Keratinocyte (primary cell): ENCODE measurements at regions not wholly inside any gene's neighbourhood (a gene's known extent, or its start where the extent isn't known, plus 50 kb on each side); places are given as distances from the start of the nearest gene placed in this dataset.

ENCODE experiments used
- DNase-seq: peaks from one replicate; pipeline ENCODE4 v3.0.0-alpha.2; 2011; ENCODE audit warnings: low read depth, missing footprints, low spot score
- FAIRE-seq: peaks from 2 replicates; lab custom pipeline; 2011; peaks lifted over from hg19 to GRCh38; lab: Jason Lieb, UNC
- H2AFZ ChIP-seq: 2 replicates; pipeline ENCODE4 v1.6.0; 2012; ENCODE audit warnings: low read length, control low read depth, inconsistent platforms; ENCODE audit not compliant: control insufficient read depth
- H3K27ac ChIP-seq: 2 replicates; pipeline ENCODE4 v1.5.1; 2011; ENCODE audit warnings: low read length; ENCODE audit not compliant: control insufficient read depth, insufficient read depth
- H3K27me3 ChIP-seq: 3 replicates; pipeline ENCODE4 v1.6.0; 2011; ENCODE audit warnings: low read length; ENCODE audit not compliant: control insufficient read depth, insufficient read depth; ENCODE audit errors: extremely low read depth
- H3K36me3 ChIP-seq, 2 experiments: 2 replicates in 1 of 2; 3 replicates in 1 of 2; pipeline ENCODE4 v1.5.1; 2011; ENCODE audit warnings: low read length in 2 of 2, mild to moderate bottlenecking in 1 of 2; ENCODE audit not compliant: control insufficient read depth in 2 of 2, insufficient read depth in 2 of 2; ENCODE audit errors: extremely low read depth in 1 of 2
- H3K4me1 ChIP-seq: 3 replicates; pipeline ENCODE4 v1.5.1; 2011; ENCODE audit warnings: low read length; ENCODE audit not compliant: control insufficient read depth, insufficient read depth; ENCODE audit errors: extremely low read depth
- H3K4me2 ChIP-seq: 3 replicates; pipeline ENCODE4 v1.6.0; 2011; ENCODE audit warnings: low read depth, low read length; ENCODE audit not compliant: control insufficient read depth, insufficient read depth; ENCODE audit errors: extremely low read depth
- H3K4me3 ChIP-seq, 3 experiments: fragments of 200-600 bp in 1 of 3; sonication (generic) in 1 of 3; 2 replicates in 2 of 3; 3 replicates in 1 of 3; pipeline ENCODE4 v1.5.1; 2011 to 2016; ENCODE audit warnings: low read length in 3 of 3, mild to moderate bottlenecking in 3 of 3, control low read depth in 2 of 3, inconsistent platforms in 1 of 3, low read depth in 1 of 3, mixed read lengths in 1 of 3, mixed run types in 1 of 3, moderate library complexity in 1 of 3; ENCODE audit not compliant: control insufficient read depth in 2 of 3, insufficient read depth in 2 of 3; ENCODE audit errors: extremely low read depth in 1 of 3
- H3K79me2 ChIP-seq: 2 replicates; pipeline ENCODE4 v1.6.0; 2012; ENCODE audit warnings: low read length; ENCODE audit not compliant: control insufficient read depth, insufficient read depth
- H3K9ac ChIP-seq: 3 replicates; pipeline ENCODE4 v1.6.0; 2011; ENCODE audit warnings: low read length; ENCODE audit not compliant: control insufficient read depth, insufficient read depth; ENCODE audit errors: extremely low read depth
- H3K9me1 ChIP-seq: 3 replicates; pipeline ENCODE4 v1.6.0; 2011; ENCODE audit warnings: low read length; ENCODE audit not compliant: control insufficient read depth, insufficient read depth; ENCODE audit errors: extremely low read depth
- H3K9me3 ChIP-seq: 2 replicates; pipeline ENCODE4 v1.5.1; 2012; ENCODE audit warnings: low read depth, low read length; ENCODE audit not compliant: control insufficient read depth
- H4K20me1 ChIP-seq: 3 replicates; pipeline ENCODE4 v1.6.0; 2011; ENCODE audit warnings: low read length; ENCODE audit not compliant: control insufficient read depth, insufficient read depth; ENCODE audit errors: extremely low read depth
- EZH2 ChIP-seq: IDR thresholded peaks from one replicate; pipeline ENCODE4 v1.6.1; 2012; ENCODE audit warnings: inconsistent platforms, mild to moderate bottlenecking, low read length, moderate library complexity
- dilution Hi-C: fragments of 300-500 bp; cut with MboI; formaldehyde crosslinking; loops from one replicate; pipeline ENCODE4 v1.7.0; 2020; ENCODE audit warnings: low sequenced_read_pairs; ENCODE audit not compliant: extremely low pct_ligation_motif_present
- TF ChIP-seq, protein P1 (sequence below), 3 experiments: IDR thresholded peaks in 1 of 3; conservative IDR thresholded peaks in 1 of 3; optimal IDR thresholded peaks in 1 of 3; 2 replicates in 2 of 3; 3 replicates in 1 of 3; pipeline versions ENCODE3 to v1.5.1; 2011; ENCODE audit warnings: low read length in 3 of 3, mild to moderate bottlenecking in 3 of 3, moderate library complexity in 2 of 3, control low read depth in 1 of 3, inconsistent platforms in 1 of 3; ENCODE audit not compliant: insufficient read depth in 2 of 3; ENCODE audit errors: extremely low read depth in 1 of 3

GRCh38 chr13:79197933-79198332, 208.1 kb downstream of the RBM26 start:
- no peak for DNase-seq
- Histone ChIP-seq H4K20me1 (no peaks in the 10 kb centered on the region), H3K9me1 (no peaks in the 10 kb centered on the region), H3K4me2 (no peak overlapping the region), H2AFZ (no peak overlapping the region), H3K4me3 (no peak overlapping the region), H3K27me3 (no peaks in the 10 kb centered on the region), H3K36me3 (no peaks in the 10 kb centered on the region), H3K79me2 (no peaks in the 10 kb centered on the region), H3K9ac (no peak overlapping the region), H3K27ac (no peak overlapping the region), H3K4me1 (no peaks in the 10 kb centered on the region), H3K9me3 (no peaks in the 10 kb centered on the region)
- no peak for TF ChIP-seq EZH2
- TF ChIP-seq, protein P1, sequence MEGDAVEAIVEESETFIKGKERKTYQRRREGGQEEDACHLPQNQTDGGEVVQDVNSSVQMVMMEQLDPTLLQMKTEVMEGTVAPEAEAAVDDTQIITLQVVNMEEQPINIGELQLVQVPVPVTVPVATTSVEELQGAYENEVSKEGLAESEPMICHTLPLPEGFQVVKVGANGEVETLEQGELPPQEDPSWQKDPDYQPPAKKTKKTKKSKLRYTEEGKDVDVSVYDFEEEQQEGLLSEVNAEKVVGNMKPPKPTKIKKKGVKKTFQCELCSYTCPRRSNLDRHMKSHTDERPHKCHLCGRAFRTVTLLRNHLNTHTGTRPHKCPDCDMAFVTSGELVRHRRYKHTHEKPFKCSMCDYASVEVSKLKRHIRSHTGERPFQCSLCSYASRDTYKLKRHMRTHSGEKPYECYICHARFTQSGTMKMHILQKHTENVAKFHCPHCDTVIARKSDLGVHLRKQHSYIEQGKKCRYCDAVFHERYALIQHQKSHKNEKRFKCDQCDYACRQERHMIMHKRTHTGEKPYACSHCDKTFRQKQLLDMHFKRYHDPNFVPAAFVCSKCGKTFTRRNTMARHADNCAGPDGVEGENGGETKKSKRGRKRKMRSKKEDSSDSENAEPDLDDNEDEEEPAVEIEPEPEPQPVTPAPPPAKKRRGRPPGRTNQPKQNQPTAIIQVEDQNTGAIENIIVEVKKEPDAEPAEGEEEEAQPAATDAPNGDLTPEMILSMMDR (optimal IDR thresholded peaks at IDR 0.05 in 1 of 3, IDR thresholded peaks at IDR 0.05 in 1 of 3, conservative IDR thresholded peaks at IDR 0.05 in 1 of 3; ENCODE audit: extremely low read depth in 1 of 3, insufficient read depth in 2 of 3, low read length in 3 of 3), result no peak
- dilution Hi-C loops, result no loop called here
- no peak for FAIRE-seq

- no peaks in the 10 kb centered on the region for H3K4me1 ChIP-seq
- no peaks in the 10 kb centered on the region for H4K20me1 ChIP-seq
- H3K9me3 ChIP-seq, result no peaks in the 10 kb centered on the region
- dilution Hi-C loops, result no loop called here
- no peak overlapping the region for H3K4me2 ChIP-seq
- FAIRE-seq (no peak), DNase-seq (no peak)
- H3K79me2 ChIP-seq, result no peaks in the 10 kb centered on the region
- H3K9me1 ChIP-seq, result no peaks in the 10 kb centered on the region
- TF ChIP-seq, protein P1 (optimal IDR thresholded peaks at IDR 0.05 in 1 of 3, IDR thresholded peaks at IDR 0.05 in 1 of 3, conservative IDR thresholded peaks at IDR 0.05 in 1 of 3; ENCODE audit: extremely low read depth in 1 of 3, insufficient read depth in 2 of 3, low read length in 3 of 3), result no peak
- no peak for TF ChIP-seq EZH2
- H3K36me3 ChIP-seq, result no peaks in the 10 kb centered on the region
- H3K27me3 ChIP-seq, result no peaks in the 10 kb centered on the region
- H3K9ac ChIP-seq, result no peak overlapping the region
- H3K27ac ChIP-seq, result no peak overlapping the region
- no peak overlapping the region for H3K4me3 ChIP-seq
- no peak overlapping the region for H2AFZ ChIP-seq
Observed at GRCh38 chr13:79196843-79197242, 209.2 kb downstream of the RBM26 start.
